Keratinocyte (primary cell): ENCODE measurements at regions not wholly inside any gene's neighbourhood (a gene's known extent, or its start where the extent isn't known, plus 50 kb on each side); places are given as distances from the start of the nearest gene placed in this dataset.

ENCODE experiments used
- DNase-seq: peaks from one replicate; pipeline ENCODE4 v3.0.0-alpha.2; 2011; ENCODE audit warnings: low read depth, missing footprints, low spot score
- FAIRE-seq: peaks from 2 replicates; lab custom pipeline; 2011; peaks lifted over from hg19 to GRCh38; lab: Jason Lieb, UNC
- H2AFZ ChIP-seq: 2 replicates; pipeline ENCODE4 v1.6.0; 2012; ENCODE audit warnings: low read length, control low read depth, inconsistent platforms; ENCODE audit not compliant: control insufficient read depth
- H3K27ac ChIP-seq: 2 replicates; pipeline ENCODE4 v1.5.1; 2011; ENCODE audit warnings: low read length; ENCODE audit not compliant: control insufficient read depth, insufficient read depth
- H3K27me3 ChIP-seq: 3 replicates; pipeline ENCODE4 v1.6.0; 2011; ENCODE audit warnings: low read length; ENCODE audit not compliant: control insufficient read depth, insufficient read depth; ENCODE audit errors: extremely low read depth
- H3K36me3 ChIP-seq, 2 experiments: 2 replicates in 1 of 2; 3 replicates in 1 of 2; pipeline ENCODE4 v1.5.1; 2011; ENCODE audit warnings: low read length in 2 of 2, mild to moderate bottlenecking in 1 of 2; ENCODE audit not compliant: control insufficient read depth in 2 of 2, insufficient read depth in 2 of 2; ENCODE audit errors: extremely low read depth in 1 of 2
- H3K4me1 ChIP-seq: 3 replicates; pipeline ENCODE4 v1.5.1; 2011; ENCODE audit warnings: low read length; ENCODE audit not compliant: control insufficient read depth, insufficient read depth; ENCODE audit errors: extremely low read depth
- H3K4me2 ChIP-seq: 3 replicates; pipeline ENCODE4 v1.6.0; 2011; ENCODE audit warnings: low read depth, low read length; ENCODE audit not compliant: control insufficient read depth, insufficient read depth; ENCODE audit errors: extremely low read depth
- H3K4me3 ChIP-seq, 3 experiments: fragments of 200-600 bp in 1 of 3; sonication (generic) in 1 of 3; 2 replicates in 2 of 3; 3 replicates in 1 of 3; pipeline ENCODE4 v1.5.1; 2011 to 2016; ENCODE audit warnings: low read length in 3 of 3, mild to moderate bottlenecking in 3 of 3, control low read depth in 2 of 3, inconsistent platforms in 1 of 3, low read depth in 1 of 3, mixed read lengths in 1 of 3, mixed run types in 1 of 3, moderate library complexity in 1 of 3; ENCODE audit not compliant: control insufficient read depth in 2 of 3, insufficient read depth in 2 of 3; ENCODE audit errors: extremely low read depth in 1 of 3
- H3K79me2 ChIP-seq: 2 replicates; pipeline ENCODE4 v1.6.0; 2012; ENCODE audit warnings: low read length; ENCODE audit not compliant: control insufficient read depth, insufficient read depth
- H3K9ac ChIP-seq: 3 replicates; pipeline ENCODE4 v1.6.0; 2011; ENCODE audit warnings: low read length; ENCODE audit not compliant: control insufficient read depth, insufficient read depth; ENCODE audit errors: extremely low read depth
- H3K9me1 ChIP-seq: 3 replicates; pipeline ENCODE4 v1.6.0; 2011; ENCODE audit warnings: low read length; ENCODE audit not compliant: control insufficient read depth, insufficient read depth; ENCODE audit errors: extremely low read depth
- H3K9me3 ChIP-seq: 2 replicates; pipeline ENCODE4 v1.5.1; 2012; ENCODE audit warnings: low read depth, low read length; ENCODE audit not compliant: control insufficient read depth
- H4K20me1 ChIP-seq: 3 replicates; pipeline ENCODE4 v1.6.0; 2011; ENCODE audit warnings: low read length; ENCODE audit not compliant: control insufficient read depth, insufficient read depth; ENCODE audit errors: extremely low read depth
- CTCF ChIP-seq, 3 experiments: IDR thresholded peaks in 1 of 3; conservative IDR thresholded peaks in 1 of 3; optimal IDR thresholded peaks in 1 of 3; 2 replicates in 2 of 3; 3 replicates in 1 of 3; pipeline versions ENCODE3 to v1.5.1; 2011; ENCODE audit warnings: low read length in 3 of 3, mild to moderate bottlenecking in 3 of 3, moderate library complexity in 2 of 3, control low read depth in 1 of 3, inconsistent platforms in 1 of 3; ENCODE audit not compliant: insufficient read depth in 2 of 3; ENCODE audit errors: extremely low read depth in 1 of 3
- EZH2 ChIP-seq: IDR thresholded peaks from one replicate; pipeline ENCODE4 v1.6.1; 2012; ENCODE audit warnings: inconsistent platforms, mild to moderate bottlenecking, low read length, moderate library complexity
- dilution Hi-C: fragments of 300-500 bp; cut with MboI; formaldehyde crosslinking; loops from one replicate; pipeline ENCODE4 v1.7.0; 2020; ENCODE audit warnings: low sequenced_read_pairs; ENCODE audit not compliant: extremely low pct_ligation_motif_present

- H3K4me2 ChIP-seq = no peak overlapping the region
- dilution Hi-C loops = no loop called here
- H3K36me3 ChIP-seq = no peaks in the 10 kb centered on the region
- no peak overlapping the region for H3K9ac ChIP-seq
- no peak for TF ChIP-seq CTCF (optimal IDR thresholded peaks at IDR 0.05 in 1 of 3, IDR thresholded peaks at IDR 0.05 in 1 of 3, conservative IDR thresholded peaks at IDR 0.05 in 1 of 3; ENCODE audit: extremely low read depth in 1 of 3, insufficient read depth in 2 of 3, low read length in 3 of 3)
- TF ChIP-seq EZH2 = no peak
- H4K20me1 ChIP-seq = no peaks in the 10 kb centered on the region
- H3K27me3 ChIP-seq = no peaks in the 10 kb centered on the region
- H3K27ac ChIP-seq = no peak overlapping the region
- H3K4me1 ChIP-seq = no peaks in the 10 kb centered on the region
- DNase-seq = no peak
- no peak for FAIRE-seq
- H2AFZ ChIP-seq = no peak overlapping the region
- H3K79me2 ChIP-seq = no peaks in the 10 kb centered on the region
- no peaks in the 10 kb centered on the region for H3K9me3 ChIP-seq
- no peak overlapping the region for H3K4me3 ChIP-seq
- H3K9me1 ChIP-seq = no peaks in the 10 kb centered on the region
These were observed 224.3 kb upstream of the CTSO start for GRCh38 chr4:156177941-156178340.

GRCh38 chr4:156176896-156177295 is 223.2 kb upstream of the CTSO start:
- Histone ChIP-seq H3K36me3 (no peaks in the 10 kb centered on the region), H3K27me3 (no peaks in the 10 kb centered on the region), H4K20me1 (no peaks in the 10 kb centered on the region), H3K9me3 (no peaks in the 10 kb centered on the region), H3K9me1 (no peaks in the 10 kb centered on the region), H3K4me2 (no peak overlapping the region), H3K79me2 (no peaks in the 10 kb centered on the region), H3K4me1 (no peaks in the 10 kb centered on the region), H2AFZ (no peak overlapping the region), H3K9ac (no peak overlapping the region), H3K4me3 (no peak overlapping the region), H3K27ac (no peak overlapping the region)
- FAIRE-seq = no peak
- dilution Hi-C loops = no loop called here
- no peak for DNase-seq
- no peak for TF ChIP-seq CTCF (optimal IDR thresholded peaks at IDR 0.05 in 1 of 3, IDR thresholded peaks at IDR 0.05 in 1 of 3, conservative IDR thresholded peaks at IDR 0.05 in 1 of 3; ENCODE audit: extremely low read depth in 1 of 3, insufficient read depth in 2 of 3, low read length in 3 of 3)
- TF ChIP-seq EZH2 = no peak
